Cardiac muscle cell (in vitro differentiated cells and primary cell): ENCODE measurements at regions not wholly inside any gene's neighbourhood (a gene's known extent, or its start where the extent isn't known, plus 50 kb on each side); places are given as distances from the start of the nearest gene placed in this dataset.

ENCODE experiments used
- DNase-seq, 2 donors: peaks; one replicate each; pipeline versions ENCODE4 v3.0.0 to v3.0.0-alpha.2; 2010 to 2017; ENCODE audit warnings: low read depth in 1 of 2, low spot score in 1 of 2
- H3K27ac ChIP-seq: fragments of 200-600 bp; sonication (generic); 2 replicates; pipeline ENCODE4 v1.5.1; 2016
- H3K27me3 ChIP-seq: fragments of 200-600 bp; sonication (generic); 2 replicates; pipeline ENCODE4 v1.6.0; 2016; ENCODE audit warnings: control low read depth
- H3K36me3 ChIP-seq: fragments of 200-600 bp; sonication (generic); 2 replicates; pipeline ENCODE4 v1.5.1; 2016; ENCODE audit warnings: control low read depth
- H3K4me1 ChIP-seq: fragments of 200-600 bp; sonication (generic); 2 replicates; pipeline ENCODE4 v1.8.1; 2017; ENCODE audit warnings: low read depth, mild to moderate bottlenecking, mixed run types
- H3K4me3 ChIP-seq: fragments of 200-600 bp; sonication (generic); 2 replicates; pipeline ENCODE4 v1.5.1; 2016; ENCODE audit warnings: mild to moderate bottlenecking
- H3K9me3 ChIP-seq: fragments of 200-600 bp; sonication (generic); 2 replicates; pipeline ENCODE4 v1.5.1; 2017; ENCODE audit warnings: low read depth, mild to moderate bottlenecking, control low read depth
- CTCF ChIP-seq: IDR thresholded peaks from 2 replicates; pipeline ENCODE4 v1.5.1; 2012; ENCODE audit warnings: low read depth, mild to moderate bottlenecking, low read length

- Histone ChIP-seq H3K9me3 (no peaks in the 10 kb centered on the region), H3K36me3 (no peaks in the 10 kb centered on the region), H3K27me3 (peaks cover 24% of the 10 kb centered on the region), H3K27ac (no peak overlapping the region), H3K4me1 (peaks cover 7% of the 10 kb centered on the region), H3K4me3 (no peak overlapping the region)
- TF ChIP-seq CTCF, result no peak
- no peak for DNase-seq
These were observed 94.9 kb upstream of the PJA1 start for GRCh38 chrX:69260169-69260568.

GRCh38 chrX:69258893-69259292 is 93.6 kb upstream of the PJA1 start:
- Histone ChIP-seq H3K9me3 (no peaks in the 10 kb centered on the region), H3K4me1 (peaks cover 7% of the 10 kb centered on the region), H3K4me3 (no peak overlapping the region), H3K27me3 (peaks cover 11% of the 10 kb centered on the region), H3K27ac (no peak overlapping the region), H3K36me3 (no peaks in the 10 kb centered on the region)
- no peak for DNase-seq
- TF ChIP-seq CTCF, result no peak

GRCh38 chrX:69257499-69258127 is 92.4 kb upstream of the PJA1 start:
- peaks cover 7% of the 10 kb centered on the region for H3K4me1 ChIP-seq

GRCh38 chrX:69256291-69256565 is 91.0 kb upstream of the PJA1 start:
- no peak for TF ChIP-seq CTCF
- Histone ChIP-seq H3K4me3 (no peak overlapping the region), H3K27me3 (peaks cover 2% of the 10 kb centered on the region)

More at GRCh38 chrX:69257499-69258127, 92.4 kb upstream of the PJA1 start:
- H3K4me3 ChIP-seq, result no peak overlapping the region
- H3K27ac ChIP-seq, result no peak overlapping the region
- H3K36me3 ChIP-seq, result no peaks in the 10 kb centered on the region
- DNase-seq, result no peak
- no peak for TF ChIP-seq CTCF
- H3K27me3 ChIP-seq, result peaks cover 2% of the 10 kb centered on the region
- no peaks in the 10 kb centered on the region for H3K9me3 ChIP-seq

GRCh38 chrX:69255441-69256290 is 90.4 kb upstream of the PJA1 start:
- Histone ChIP-seq H3K4me3 (no peak overlapping the region), H3K27ac (no peak overlapping the region), H3K36me3 (no peaks in the 10 kb centered on the region), H3K27me3 (no peaks in the 10 kb centered on the region), H3K4me1 (peaks cover 7% of the 10 kb centered on the region), H3K9me3 (no peaks in the 10 kb centered on the region)
- no peak for TF ChIP-seq CTCF
- DNase-seq, result no peak

More at GRCh38 chrX:69256291-69256565, 91.0 kb upstream of the PJA1 start:
- DNase-seq, result no peak
- no peaks in the 10 kb centered on the region for H3K36me3 ChIP-seq
- no peaks in the 10 kb centered on the region for H3K9me3 ChIP-seq
- H3K4me1 ChIP-seq, result peaks cover 7% of the 10 kb centered on the region
- no peak overlapping the region for H3K27ac ChIP-seq
